ENCODE measurements at regions not wholly inside any gene's neighbourhood (a gene's known extent, or its start where the extent isn't known, plus 50 kb on each side); places are given as distances from the start of the nearest gene placed in this dataset.
"Not testable (repeated sequence)": the region's sequence is repeated elsewhere in the genome, so short reads cannot be mapped to it uniquely, and the experiment has no call there.

DNA sequence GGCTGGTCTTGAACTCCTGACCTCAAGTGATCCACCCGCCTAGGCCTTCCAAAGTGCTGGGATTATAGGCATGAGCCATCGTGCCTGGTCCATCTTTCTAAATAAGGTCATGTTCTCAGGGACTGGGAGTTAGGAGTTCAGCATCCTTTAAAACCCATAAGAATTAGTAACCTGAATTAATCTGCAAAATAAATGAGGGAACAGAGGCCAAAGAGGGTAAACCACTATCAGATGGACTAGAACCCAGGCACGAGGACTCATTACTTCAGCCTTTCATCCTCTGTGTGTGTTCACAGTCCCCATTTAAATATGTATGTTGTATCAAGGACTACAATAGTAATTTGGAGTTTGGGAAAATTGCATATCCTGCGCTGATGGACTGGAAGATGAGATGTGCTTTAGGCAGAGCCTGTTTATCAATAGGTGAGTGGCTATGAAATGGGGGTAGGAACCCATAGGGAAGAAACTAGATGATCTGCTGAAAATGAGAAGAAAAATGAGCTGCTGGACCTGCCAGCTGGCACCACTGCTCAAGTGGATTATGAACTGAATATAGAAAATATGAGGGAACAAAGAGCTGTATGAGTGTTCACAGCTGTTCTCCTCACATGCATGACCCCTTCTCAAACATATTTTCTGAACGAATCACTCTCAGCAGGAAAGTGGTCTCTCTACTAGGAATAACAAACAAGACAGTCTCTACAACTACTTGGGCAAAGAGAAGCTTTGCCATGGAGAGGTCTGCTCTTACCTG is 62.0 kb upstream of the ENPEP start:
- TF ChIP-seq, protein P1, sequence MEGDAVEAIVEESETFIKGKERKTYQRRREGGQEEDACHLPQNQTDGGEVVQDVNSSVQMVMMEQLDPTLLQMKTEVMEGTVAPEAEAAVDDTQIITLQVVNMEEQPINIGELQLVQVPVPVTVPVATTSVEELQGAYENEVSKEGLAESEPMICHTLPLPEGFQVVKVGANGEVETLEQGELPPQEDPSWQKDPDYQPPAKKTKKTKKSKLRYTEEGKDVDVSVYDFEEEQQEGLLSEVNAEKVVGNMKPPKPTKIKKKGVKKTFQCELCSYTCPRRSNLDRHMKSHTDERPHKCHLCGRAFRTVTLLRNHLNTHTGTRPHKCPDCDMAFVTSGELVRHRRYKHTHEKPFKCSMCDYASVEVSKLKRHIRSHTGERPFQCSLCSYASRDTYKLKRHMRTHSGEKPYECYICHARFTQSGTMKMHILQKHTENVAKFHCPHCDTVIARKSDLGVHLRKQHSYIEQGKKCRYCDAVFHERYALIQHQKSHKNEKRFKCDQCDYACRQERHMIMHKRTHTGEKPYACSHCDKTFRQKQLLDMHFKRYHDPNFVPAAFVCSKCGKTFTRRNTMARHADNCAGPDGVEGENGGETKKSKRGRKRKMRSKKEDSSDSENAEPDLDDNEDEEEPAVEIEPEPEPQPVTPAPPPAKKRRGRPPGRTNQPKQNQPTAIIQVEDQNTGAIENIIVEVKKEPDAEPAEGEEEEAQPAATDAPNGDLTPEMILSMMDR (IDR thresholded peaks at IDR 0.05), result not testable (repeated sequence)
- TF ChIP-seq POLR2A (IDR thresholded peaks at IDR 0.05), result not testable (repeated sequence)
